Hematopoietic multipotent progenitor cell treated with erythropoietin and hydrocortisone succinate and interleukin-3 and kit ligand, for 8 days (in vitro differentiated cells): ENCODE measurements at regions not wholly inside any gene's neighbourhood (a gene's known extent, or its start where the extent isn't known, plus 50 kb on each side); places are given as distances from the start of the nearest gene placed in this dataset.

Experiments used
- DNase-seq: peaks from one replicate; pipeline ENCODE4 v3.0.0-alpha.2; 2015

- no peak for DNase-seq
Measured at GRCh38 chr12:4859478-4860210, 50.1 kb upstream of the KCNA1 start.
